Heart left ventricle (tissue), 16 donors: ENCODE measurements at regions not wholly inside any gene's neighbourhood (a gene's known extent, or its start where the extent isn't known, plus 50 kb on each side); places are given as distances from the start of the nearest gene placed in this dataset.
"Not testable (repeated sequence)": the region's sequence is repeated elsewhere in the genome, so short reads cannot be mapped to it uniquely, and the experiment has no call there.

Experiments
- ATAC-seq, 4 donors: fragments of 200-7000 bp; cut with Tn5 transposase; one replicate each; pipeline ENCODE4 v1.9.1; 2020 to 2022; ENCODE audit warnings: moderate library complexity in 4 of 4, mild to moderate bottlenecking in 3 of 4, moderate number of reproducible peaks in 1 of 4
- DNase-seq, 5 donors: peaks; one replicate each; pipeline ENCODE4 v3.0.0-alpha.2; 2020
- H3K27ac ChIP-seq, 12 donors: fragments of 200-600 bp; sonication (generic) in 4 of 12; one replicate each; pipeline versions ENCODE4 v1.5.0 to v1.8.0; 2016 to 2022; ENCODE audit warnings: mild to moderate bottlenecking in 2 of 12
- H3K27me3 ChIP-seq, 9 donors: fragments of 200-600 bp; sonication (generic) in 2 of 9; one replicate each; pipeline versions ENCODE4 v1.5.1 to v1.8.0; 2016 to 2022; ENCODE audit warnings: mild to moderate bottlenecking in 3 of 9
- H3K36me3 ChIP-seq, 9 donors: fragments of 200-600 bp; sonication (generic) in 2 of 9; one replicate each; pipeline versions ENCODE4 v1.5.0 to v1.8.0; 2018 to 2022; ENCODE audit warnings: mild to moderate bottlenecking in 2 of 9
- H3K4me1 ChIP-seq, 12 donors: fragments of 200-600 bp; sonication (generic) in 4 of 12; one replicate each; pipeline versions ENCODE4 v1.5.0 to v1.8.0; 2016 to 2022; ENCODE audit warnings: mild to moderate bottlenecking in 3 of 12
- H3K4me3 ChIP-seq, 12 donors: fragments of 200-600 bp; sonication (generic) in 4 of 12; one replicate each; pipeline versions ENCODE4 v1.5.0 to v1.8.0; 2017 to 2022; ENCODE audit warnings: mild to moderate bottlenecking in 9 of 12, moderate library complexity in 4 of 12
- H3K9me3 ChIP-seq, 12 donors: fragments of 200-600 bp; sonication (generic) in 4 of 12; one replicate each; pipeline versions ENCODE4 v1.5.0 to v1.8.0; 2016 to 2022; ENCODE audit warnings: mild to moderate bottlenecking in 1 of 12
- WGBS, 4 donors: extraction: QIAGEN DNeasy Blood & Tissue Kit in 2 of 4; methylation state at CpG; one replicate each; pipeline versions ENCODE4 v1.1.5 to v1.1.7; 2013 to 2018; 5-methylcytosine and 5-hydroxymethylcytosine counted together
- intact Hi-C, 10 donors: fragments of 100-400 bp; cut with DNase I; formaldehyde crosslinking; loops; one replicate each; pipeline versions ENCODE4 v1.11.1 to v1.14.2; 2022
- donor health status: ischemic (EF 13 %, LVEDD 7.1; RV severe dilation, severe dysfunction).
- donor health status: healthy with polysubstance abuse.
- donor health status: DM: no; HTN: yes; CAD: no.
- donor health status: DM: no; HTN: no; CAD: no.
- donor health status: ischemic (EF 25% LVEDD 6.9; RV normal size, moderate dysfunction).
- donor health status: ischemic (EF 25% LVEDD 5.7; RV mildly dilated, moderate dysfunction).
- donor health status: healthy.
- donor health status: DM: yes; HTN: yes; CAD: no.
- donor health status: ischemic (EF 35%, LVEDD 5.7; RV mildly dilated, moderate dysfunction).
- donor health status: nonischemic (EF 11% LVEDD 7.7; RV severe dilation, severe dysfunction).
- donor health status: DM: yes; HTN: yes; CAD: no.
- donor health status: PGD.
- donor health status: ischemic (EF 29% LVEDD 5.4; RV normal size, mild dysfunction).
- donor health status: nonischemic (EF 23%, LVEDD 6.1; RV moderate dilation, normal function).

DNA sequence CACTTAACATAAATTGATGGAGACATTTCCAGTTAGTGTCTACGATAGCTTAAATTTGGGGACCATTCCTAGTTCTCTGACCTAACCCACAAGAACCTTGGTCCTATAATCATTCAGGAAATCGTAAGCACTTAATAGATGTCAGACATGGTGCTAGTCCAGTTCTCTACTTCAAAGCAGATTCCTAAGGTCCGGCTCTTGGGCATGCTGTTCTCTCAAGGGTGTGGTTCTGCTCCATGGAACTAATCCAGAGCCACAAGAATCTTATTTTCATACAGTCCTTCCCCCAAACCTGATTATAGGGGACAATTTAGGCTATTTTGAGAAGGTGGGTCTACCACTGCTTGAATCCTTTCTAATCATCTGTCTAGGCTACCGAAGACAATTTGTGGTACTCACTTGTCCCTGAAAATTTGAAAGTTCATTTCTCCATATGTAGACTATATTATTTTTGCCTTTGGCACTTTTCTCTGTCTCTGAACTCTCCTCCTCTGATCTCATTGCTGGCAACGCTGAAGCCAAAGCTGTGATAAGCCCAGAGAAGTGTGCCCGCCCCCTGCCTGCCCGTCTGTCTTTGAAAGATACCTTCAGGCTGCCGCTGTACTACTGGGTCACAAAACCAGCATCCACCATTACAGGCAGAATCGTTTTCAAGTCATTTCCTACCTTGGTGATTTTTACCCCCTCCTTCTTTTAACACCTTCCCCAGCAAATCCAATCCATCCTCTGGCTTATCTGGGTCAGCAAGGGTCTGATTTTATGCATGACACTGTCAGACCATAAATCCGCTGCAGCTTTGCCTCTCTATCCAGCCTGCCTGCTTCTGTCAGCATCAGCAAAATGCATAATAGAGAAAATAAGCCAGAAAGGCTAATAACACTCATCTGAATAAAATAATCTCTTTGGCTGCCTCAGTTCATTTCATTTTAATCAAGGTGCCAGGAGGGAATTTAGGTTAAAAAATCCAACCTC lies 132.8 kb downstream of the SRGAP2 start:
- H3K9me3 ChIP-seq, H3K27me3 ChIP-seq, intact Hi-C loops, H3K27ac ChIP-seq, H3K4me3 ChIP-seq, H3K4me1 ChIP-seq, DNase-seq, H3K36me3 ChIP-seq: not testable (repeated sequence)
- peak; percentile 85 to 90 (median 87) for ATAC-seq
- WGBS, 4 donors, result 71 to 74% (median 73%) methylated on average over 3 of the region's 10 CpGs; no CpG with 5 or more reads in 1 of the 4 donors

DNA sequence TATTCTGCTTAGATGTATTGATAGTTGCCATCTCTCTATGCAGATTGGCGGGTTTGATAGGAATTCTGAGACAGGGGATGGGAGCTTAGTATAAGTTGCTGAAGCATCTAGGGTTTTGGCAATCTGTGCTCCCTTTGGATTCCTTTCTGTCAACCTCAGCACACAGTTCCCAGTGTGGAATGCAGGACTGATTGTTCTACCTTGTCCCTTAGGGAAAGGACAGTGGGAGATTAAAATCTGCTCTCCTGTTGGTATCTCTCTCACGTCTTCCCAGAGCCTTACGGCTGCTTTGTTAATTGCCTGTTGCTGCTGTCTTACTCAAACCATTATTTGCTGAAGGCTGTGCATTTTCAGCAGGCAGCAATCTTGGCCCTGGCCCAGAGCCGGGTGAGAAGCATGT lies 133.3 kb upstream of the IKBKE start:
- peak in 2 of 4 donors; percentile 4 to 13 for ATAC-seq
- WGBS, 4 donors, result 81 to 100% (median 92%) methylated on average over 1 of the region's 4 CpGs
- H3K27me3 ChIP-seq, DNase-seq, H3K4me1 ChIP-seq, H3K27ac ChIP-seq, H3K4me3 ChIP-seq, intact Hi-C loops, H3K36me3 ChIP-seq, H3K9me3 ChIP-seq: not testable (repeated sequence)

DNA sequence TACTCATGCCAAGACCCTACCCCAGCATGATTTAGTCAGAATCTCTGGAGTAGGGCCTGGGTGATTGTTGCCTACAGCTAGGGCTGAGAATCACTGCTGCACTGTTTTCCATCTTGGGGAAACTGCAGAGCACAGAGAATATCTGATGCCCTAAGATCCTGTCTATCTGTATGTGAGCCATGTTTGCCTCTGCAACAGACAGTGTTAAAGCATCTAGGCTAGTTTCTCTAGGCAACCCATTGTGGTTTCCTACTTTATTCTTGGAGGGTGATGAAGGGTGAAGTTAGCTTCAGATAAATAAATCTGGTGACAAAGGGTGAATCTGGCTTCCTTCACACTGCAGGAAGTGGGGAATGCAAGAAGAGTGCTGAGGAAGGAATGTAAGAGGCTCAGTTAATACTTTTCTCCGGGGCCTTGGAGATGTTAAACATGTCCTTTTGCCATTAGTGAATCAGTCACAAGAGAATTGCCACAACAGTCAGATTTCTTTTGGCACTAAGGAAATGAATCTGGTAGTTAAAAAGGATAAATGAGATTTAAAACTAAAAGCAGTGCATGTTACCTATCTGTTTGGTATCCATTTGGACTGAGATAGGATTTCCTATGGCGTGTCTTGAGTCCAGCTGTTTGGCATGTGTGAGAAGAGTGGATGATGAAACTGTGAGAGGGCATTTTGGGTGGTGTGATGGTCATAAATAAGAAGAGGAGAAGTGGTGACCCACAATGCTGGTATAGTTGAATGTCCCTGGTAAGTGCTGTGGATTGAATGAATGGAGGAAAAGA lies 119.6 kb upstream of the IKBKE start:
- intact Hi-C loops, H3K27ac ChIP-seq, H3K9me3 ChIP-seq, H3K36me3 ChIP-seq, DNase-seq, H3K4me3 ChIP-seq, ATAC-seq, H3K4me1 ChIP-seq, H3K27me3 ChIP-seq: not testable (repeated sequence)
- WGBS, 4 donors, result 39 to 78% (median 58%) methylated on average over 2 of the region's 2 CpGs

DNA sequence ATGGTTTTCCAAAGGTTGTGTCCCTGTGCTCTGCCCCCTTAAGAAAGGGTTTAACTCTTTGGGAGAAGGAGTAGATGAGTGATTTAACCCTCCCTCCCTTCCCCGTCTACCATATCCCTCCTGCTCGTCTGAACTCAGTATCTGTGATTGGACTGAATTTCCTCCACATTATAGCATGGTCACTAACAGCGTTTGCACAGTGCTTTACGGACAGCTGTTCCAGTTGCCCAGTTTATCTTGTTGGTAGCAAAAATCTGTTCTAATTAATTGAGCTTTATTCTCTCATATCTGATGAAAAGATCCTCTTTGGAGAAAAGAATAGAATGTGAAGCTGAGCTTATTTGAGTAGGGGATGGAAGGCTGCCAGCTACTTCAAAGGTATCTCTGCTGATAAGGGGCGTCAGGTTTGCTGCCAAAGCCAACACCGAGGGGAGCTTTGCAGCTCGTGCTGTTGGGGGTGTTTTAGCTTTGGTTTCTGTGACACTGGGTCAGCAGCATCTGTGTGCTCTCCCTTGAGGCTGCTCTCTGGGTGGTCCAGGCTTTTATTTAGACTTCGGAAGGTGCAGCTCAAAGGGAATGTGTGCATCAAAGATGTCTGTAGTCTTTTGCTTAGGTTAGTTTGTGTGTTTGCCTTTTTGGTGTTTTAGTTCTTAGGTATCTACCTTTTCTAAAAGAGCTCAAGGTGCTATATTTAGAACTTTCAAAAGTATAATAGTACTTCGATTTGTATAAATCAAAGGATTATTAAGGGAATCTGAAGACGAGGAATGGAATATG lies 118.8 kb upstream of the IKBKE start:
- H3K4me3 ChIP-seq, H3K27ac ChIP-seq, intact Hi-C loops, H3K36me3 ChIP-seq, DNase-seq, H3K27me3 ChIP-seq, H3K4me1 ChIP-seq, H3K9me3 ChIP-seq: not testable (repeated sequence)
- ATAC-seq, result peak in 1 of 4 donors; percentile 29
- WGBS, 4 donors, result 51 to 83% (median 72%) methylated on average over 3 to 4 of the region's 10 CpGs

DNA sequence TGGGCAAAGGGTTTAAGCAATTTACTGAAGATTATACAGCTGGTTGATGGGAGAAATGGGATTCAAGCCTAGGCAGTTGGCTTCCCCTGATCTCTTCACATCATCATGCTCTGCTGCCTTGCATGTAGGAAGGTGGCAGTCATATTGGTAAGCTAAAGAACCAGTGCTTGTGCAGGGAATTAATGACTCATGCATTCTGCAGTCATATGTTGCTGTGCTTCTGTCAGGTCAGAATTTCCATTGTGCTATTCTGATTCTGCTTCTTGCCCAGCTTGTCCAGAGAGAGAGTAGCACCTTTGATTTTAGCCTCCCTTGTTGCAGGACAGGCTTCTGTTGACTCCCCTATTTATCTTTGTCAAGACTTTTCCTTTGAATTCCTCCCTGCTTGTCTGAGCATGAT lies 114.0 kb upstream of the IKBKE start:
- DNase-seq, H3K27me3 ChIP-seq, intact Hi-C loops, H3K36me3 ChIP-seq, H3K9me3 ChIP-seq, H3K4me3 ChIP-seq, H3K27ac ChIP-seq, H3K4me1 ChIP-seq: not testable (repeated sequence)
- peak in 1 of 4 donors; percentile 47 for ATAC-seq

DNA sequence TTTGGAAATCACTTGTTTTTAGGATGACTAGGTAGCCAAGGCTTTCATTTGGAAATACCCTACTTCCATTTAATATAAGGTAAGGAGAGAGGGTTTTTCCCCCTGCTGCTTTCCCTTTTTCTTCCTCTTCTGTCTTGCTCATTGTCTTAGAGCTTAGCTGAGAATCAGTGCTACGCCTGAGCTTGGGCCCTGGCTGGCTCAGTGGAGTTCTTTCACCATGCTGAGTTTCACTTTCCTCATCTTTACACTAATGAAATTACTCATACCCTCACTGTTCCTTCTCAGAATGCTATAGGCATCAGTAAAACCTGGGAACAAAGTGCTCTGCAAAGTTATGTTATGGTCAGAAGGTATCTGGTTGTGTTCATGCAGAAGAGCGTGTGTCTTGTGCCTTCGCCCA lies 112.3 kb upstream of the IKBKE start:
- H3K27me3 ChIP-seq, intact Hi-C loops, H3K9me3 ChIP-seq, H3K27ac ChIP-seq, H3K36me3 ChIP-seq, H3K4me1 ChIP-seq, H3K4me3 ChIP-seq, DNase-seq: not testable (repeated sequence)
- WGBS, 4 donors, result 79 to 100% (median 89%) methylated on average over 1 of the region's 3 CpGs
- peak in 1 of 4 donors; percentile 20 for ATAC-seq

DNA sequence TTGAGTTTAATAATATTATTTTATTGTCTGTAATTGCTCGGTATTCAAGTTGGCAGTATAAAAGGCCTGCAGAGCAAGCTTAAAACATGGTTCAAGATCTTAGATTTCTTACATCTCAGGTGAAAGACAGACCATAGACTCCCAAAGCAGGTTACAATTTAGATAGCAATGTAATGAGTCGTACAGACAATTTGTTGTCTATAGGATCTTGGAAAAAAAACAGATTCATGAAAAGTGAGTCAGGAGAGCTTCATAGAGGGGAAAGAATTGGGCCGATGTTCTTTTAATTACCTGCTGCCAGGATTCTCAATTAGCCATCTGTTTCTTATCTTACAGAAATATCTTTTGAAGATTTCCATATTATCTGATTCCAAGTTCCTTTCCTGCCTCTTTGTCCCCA lies 111.5 kb upstream of the IKBKE start:
- H3K27me3 ChIP-seq, intact Hi-C loops, H3K4me1 ChIP-seq, H3K27ac ChIP-seq, DNase-seq, H3K36me3 ChIP-seq, ATAC-seq, H3K9me3 ChIP-seq, H3K4me3 ChIP-seq: not testable (repeated sequence)
- 78 to 79% (median 78%) methylated on average over 2 of the region's 3 CpGs; no CpG with 5 or more reads in 1 of the 4 donors for WGBS, 4 donors

DNA sequence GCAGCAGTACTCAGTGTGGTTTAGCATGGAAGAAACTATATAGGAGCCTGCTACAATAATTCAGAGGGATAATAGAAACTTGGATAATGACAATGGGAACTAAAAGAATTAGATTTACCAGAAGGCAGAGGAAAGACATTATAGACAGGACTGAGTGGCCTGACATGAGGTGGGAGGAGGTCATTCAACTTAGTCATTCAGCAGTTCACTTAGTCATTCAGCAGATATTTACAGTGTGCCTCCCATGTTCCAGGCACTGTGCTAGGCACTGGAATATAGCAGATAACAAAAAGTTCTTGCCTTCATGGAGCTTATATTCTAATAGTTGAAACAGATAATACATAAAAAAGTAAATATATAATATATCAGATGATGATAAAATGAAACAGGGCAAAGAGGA lies 110.9 kb upstream of the IKBKE start:
- H3K9me3 ChIP-seq, DNase-seq, H3K4me3 ChIP-seq, intact Hi-C loops, H3K27me3 ChIP-seq, H3K36me3 ChIP-seq, ATAC-seq, H3K4me1 ChIP-seq, H3K27ac ChIP-seq: not testable (repeated sequence)

DNA sequence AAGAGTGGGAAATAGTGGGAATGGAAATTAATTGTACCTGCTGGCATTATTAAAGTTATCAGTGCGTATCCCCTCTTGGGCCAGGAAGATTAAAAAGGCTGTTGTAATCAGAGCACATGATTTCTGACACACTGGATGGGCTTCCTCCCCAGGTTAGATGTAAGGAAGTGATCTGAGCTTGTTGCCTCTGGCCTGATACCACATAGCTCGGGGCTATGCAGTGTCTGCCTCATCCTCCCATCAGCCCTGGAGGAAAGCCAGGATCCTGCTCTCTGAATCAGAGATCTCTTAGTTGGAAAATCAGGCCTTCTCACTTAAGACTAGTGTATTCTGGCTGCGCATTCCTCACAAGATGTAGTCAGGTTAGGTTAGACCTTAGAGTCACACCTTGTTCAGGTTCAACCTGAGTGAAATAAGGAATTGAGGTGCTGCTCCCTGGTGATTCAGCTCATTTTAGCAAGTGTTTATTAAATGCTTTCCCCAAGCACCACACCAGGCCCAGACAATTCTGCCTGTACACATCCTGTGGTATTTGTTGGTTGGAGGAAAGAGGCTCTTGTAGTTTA lies 108.2 kb upstream of the IKBKE start:
- intact Hi-C loops, result not testable (repeated sequence)

DNA sequence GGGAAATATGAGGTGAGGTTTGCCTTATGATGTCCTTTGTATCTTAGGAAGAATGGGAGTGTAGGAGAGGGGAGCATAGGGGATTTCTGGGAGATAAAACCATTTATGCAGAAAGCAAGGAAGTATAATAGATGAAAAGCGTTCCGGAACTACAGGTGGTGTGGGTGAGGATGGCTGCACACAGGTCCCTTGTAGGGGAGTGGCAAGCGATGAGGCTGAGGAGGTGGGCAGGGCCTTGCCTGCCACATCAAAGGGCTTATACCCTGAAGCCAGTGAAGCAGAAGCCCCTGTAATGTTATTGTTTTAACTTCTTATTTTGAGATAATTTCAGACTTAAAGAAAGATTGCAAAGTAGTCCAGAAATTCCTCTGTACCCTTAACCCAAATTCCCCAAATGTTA lies 107.3 kb upstream of the IKBKE start:
- 97 to 100% (median 99%) methylated on average over 3 of the region's 3 CpGs for WGBS, 4 donors

More for the DNA sequence above, 108.2 kb upstream of the IKBKE start:
- not testable (repeated sequence) for H3K4me1 ChIP-seq, H3K27ac ChIP-seq, H3K27me3 ChIP-seq, H3K36me3 ChIP-seq, H3K4me3 ChIP-seq, H3K9me3 ChIP-seq, DNase-seq
- peak in 1 of 4 donors; percentile 33 for ATAC-seq
- WGBS, 4 donors, result 65 to 100% (median 79%) methylated on average over 1 of the region's 3 CpGs; no CpG with 5 or more reads in 1 of the 4 donors

More for the DNA sequence above, 107.3 kb upstream of the IKBKE start:
- H3K27ac ChIP-seq, H3K4me3 ChIP-seq, intact Hi-C loops, ATAC-seq, H3K36me3 ChIP-seq, DNase-seq, H3K4me1 ChIP-seq, H3K27me3 ChIP-seq, H3K9me3 ChIP-seq: not testable (repeated sequence)
